ENCODE measurements at regions not wholly inside any gene's neighbourhood (a gene's known extent, or its start where the extent isn't known, plus 50 kb on each side); places are given as distances from the start of the nearest gene placed in this dataset.

DNA sequence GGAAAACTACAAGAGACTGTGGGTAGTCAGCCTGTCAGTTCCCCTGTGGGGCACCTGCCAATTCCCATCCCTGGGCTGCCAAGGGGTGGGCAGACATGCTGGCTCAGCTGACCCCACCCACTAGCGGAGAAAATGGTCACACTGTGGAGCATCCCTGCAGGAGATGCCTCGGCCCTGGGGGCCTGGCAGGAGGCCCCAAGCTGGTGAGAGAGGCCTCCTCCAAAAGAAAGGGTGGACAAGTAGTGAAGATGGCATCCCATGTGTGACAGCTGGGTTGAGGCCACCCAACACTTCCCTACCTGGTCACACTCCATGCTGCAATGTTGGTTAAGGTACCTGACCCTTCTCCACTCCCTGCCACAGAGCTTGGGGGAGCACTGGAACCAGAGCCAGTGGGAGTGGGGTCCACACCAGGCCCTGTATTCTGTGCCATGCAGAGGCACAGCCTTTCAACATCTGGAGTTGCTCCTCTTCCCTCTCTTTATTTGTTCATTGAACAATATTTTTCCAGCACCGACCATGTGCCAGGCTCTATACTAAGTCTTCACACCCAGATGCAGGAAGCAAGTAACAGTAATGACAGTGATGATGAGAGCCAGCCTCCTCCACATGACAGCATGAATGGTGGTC, 59.5 kb downstream of the KLHDC7A start:
- TF ChIP-seq, protein P1, sequence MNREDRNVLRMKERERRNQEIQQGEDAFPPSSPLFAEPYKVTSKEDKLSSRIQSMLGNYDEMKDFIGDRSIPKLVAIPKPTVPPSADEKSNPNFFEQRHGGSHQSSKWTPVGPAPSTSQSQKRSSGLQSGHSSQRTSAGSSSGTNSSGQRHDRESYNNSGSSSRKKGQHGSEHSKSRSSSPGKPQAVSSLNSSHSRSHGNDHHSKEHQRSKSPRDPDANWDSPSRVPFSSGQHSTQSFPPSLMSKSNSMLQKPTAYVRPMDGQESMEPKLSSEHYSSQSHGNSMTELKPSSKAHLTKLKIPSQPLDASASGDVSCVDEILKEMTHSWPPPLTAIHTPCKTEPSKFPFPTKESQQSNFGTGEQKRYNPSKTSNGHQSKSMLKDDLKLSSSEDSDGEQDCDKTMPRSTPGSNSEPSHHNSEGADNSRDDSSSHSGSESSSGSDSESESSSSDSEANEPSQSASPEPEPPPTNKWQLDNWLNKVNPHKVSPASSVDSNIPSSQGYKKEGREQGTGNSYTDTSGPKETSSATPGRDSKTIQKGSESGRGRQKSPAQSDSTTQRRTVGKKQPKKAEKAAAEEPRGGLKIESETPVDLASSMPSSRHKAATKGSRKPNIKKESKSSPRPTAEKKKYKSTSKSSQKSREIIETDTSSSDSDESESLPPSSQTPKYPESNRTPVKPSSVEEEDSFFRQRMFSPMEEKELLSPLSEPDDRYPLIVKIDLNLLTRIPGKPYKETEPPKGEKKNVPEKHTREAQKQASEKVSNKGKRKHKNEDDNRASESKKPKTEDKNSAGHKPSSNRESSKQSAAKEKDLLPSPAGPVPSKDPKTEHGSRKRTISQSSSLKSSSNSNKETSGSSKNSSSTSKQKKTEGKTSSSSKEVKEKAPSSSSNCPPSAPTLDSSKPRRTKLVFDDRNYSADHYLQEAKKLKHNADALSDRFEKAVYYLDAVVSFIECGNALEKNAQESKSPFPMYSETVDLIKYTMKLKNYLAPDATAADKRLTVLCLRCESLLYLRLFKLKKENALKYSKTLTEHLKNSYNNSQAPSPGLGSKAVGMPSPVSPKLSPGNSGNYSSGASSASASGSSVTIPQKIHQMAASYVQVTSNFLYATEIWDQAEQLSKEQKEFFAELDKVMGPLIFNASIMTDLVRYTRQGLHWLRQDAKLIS (CRISPR knock-in tag; IDR thresholded peaks at IDR 0.05; ENCODE audit: borderline replicate concordance), result no peak
- TF ChIP-seq CTCF (IDR thresholded peaks at IDR 0.05) (no peak), ZNF138 (CRISPR knock-in tag; conservative IDR thresholded peaks at IDR 0.05) (no peak)

Data from WTC11 (cell line).